Coronary artery (tissue), 2 donors: ENCODE measurements at regions not wholly inside any gene's neighbourhood (a gene's known extent, or its start where the extent isn't known, plus 50 kb on each side); places are given as distances from the start of the nearest gene placed in this dataset.
"Not testable (repeated sequence)": the region's sequence is repeated elsewhere in the genome, so short reads cannot be mapped to it uniquely, and the experiment has no call there.

ENCODE experiments used
- DNase-seq: peaks from one replicate; pipeline ENCODE4 v3.0.0-alpha.2; 2017; ENCODE audit warnings: low spot score
- H3K27ac ChIP-seq, 2 donors: fragments of 200-600 bp; sonication (generic); one replicate each; pipeline ENCODE4 v1.5.1; 2016 to 2019
- H3K4me3 ChIP-seq: fragments of 200-600 bp; sonication (generic); 2 replicates; pipeline ENCODE4 v1.5.1; 2016; ENCODE audit warnings: mild to moderate bottlenecking, moderate library complexity
- TF ChIP-seq, protein P1 (sequence below): fragments of 200-600 bp; sonication (generic); IDR thresholded peaks from one replicate; pipeline ENCODE4 v1.5.1; 2019; ENCODE audit warnings: antibody characterized with exemption

DNA sequence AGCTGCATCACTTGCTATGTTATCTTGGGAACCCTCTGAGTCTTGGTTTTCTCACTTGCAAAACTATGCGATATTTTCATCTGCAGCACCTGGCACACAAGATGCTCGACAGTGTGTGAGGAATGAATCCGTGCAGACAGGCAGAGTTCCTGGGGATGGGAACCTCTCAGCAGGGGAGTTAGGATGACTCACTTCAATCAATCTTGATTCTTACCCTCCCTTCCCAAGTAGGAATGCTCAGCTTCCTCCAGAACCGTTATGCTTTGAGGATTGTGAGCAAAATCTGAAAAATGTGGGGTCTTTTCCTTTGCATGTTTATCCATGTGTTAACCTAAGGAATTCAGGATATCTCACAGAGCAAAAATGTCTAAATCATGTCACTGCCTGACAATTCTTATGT is 68.9 kb upstream of the HNF1B start:
- no peak for DNase-seq
- H3K4me3 ChIP-seq = no peak overlapping the region
- TF ChIP-seq, protein P1, sequence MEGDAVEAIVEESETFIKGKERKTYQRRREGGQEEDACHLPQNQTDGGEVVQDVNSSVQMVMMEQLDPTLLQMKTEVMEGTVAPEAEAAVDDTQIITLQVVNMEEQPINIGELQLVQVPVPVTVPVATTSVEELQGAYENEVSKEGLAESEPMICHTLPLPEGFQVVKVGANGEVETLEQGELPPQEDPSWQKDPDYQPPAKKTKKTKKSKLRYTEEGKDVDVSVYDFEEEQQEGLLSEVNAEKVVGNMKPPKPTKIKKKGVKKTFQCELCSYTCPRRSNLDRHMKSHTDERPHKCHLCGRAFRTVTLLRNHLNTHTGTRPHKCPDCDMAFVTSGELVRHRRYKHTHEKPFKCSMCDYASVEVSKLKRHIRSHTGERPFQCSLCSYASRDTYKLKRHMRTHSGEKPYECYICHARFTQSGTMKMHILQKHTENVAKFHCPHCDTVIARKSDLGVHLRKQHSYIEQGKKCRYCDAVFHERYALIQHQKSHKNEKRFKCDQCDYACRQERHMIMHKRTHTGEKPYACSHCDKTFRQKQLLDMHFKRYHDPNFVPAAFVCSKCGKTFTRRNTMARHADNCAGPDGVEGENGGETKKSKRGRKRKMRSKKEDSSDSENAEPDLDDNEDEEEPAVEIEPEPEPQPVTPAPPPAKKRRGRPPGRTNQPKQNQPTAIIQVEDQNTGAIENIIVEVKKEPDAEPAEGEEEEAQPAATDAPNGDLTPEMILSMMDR = no peak
- no peak overlapping the region for H3K27ac ChIP-seq

- DNase-seq, H3K4me3 ChIP-seq, H3K27ac ChIP-seq: not testable (repeated sequence)
Measured at GRCh38 chr17:37808846-37809245, 64.0 kb upstream of the HNF1B start.

DNA sequence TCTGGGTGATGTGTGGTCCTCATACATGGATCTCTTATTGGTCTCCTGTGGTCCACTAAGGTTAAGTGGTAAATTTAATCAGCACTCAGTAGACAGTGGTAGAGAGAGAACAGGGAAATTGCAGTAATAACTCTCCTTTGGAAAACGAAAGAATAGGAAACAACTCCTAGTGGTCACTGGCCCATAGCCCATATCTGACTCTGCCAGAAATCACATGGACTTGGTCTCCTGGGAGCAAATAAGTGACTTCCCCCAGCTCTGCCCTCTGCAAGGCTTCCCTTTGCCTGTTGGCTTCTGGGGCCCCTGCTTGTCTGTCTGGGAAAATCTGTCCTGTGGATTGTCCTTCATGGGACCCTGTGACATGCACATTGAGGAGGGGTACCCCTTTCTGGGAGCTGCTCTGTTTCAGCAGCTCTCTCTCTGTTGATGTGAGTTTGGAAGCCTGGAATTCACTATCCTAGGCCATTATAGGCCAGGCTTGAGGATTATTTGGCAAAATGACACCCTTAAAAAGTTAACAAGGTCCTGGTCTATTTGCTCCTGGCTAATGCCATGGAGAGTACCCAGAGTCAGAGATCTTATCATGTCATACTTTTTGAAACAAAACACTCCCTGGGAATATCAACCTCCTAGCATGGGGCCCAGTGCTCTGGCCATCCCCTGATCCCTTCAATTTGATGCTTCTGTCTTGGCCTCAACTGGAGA is 58.0 kb upstream of the HNF1B start:
- H3K27ac ChIP-seq = no peak overlapping the region
- no peak overlapping the region for H3K4me3 ChIP-seq
- DNase-seq = no peak
- TF ChIP-seq, protein P1 = no peak

GRCh38 chr17:37802061-37802595 is 57.3 kb upstream of the HNF1B start:
- H3K27ac ChIP-seq = no peak overlapping the region
- H3K4me3 ChIP-seq = no peak overlapping the region
- TF ChIP-seq, protein P1 = no peak
- no peak for DNase-seq

DNA sequence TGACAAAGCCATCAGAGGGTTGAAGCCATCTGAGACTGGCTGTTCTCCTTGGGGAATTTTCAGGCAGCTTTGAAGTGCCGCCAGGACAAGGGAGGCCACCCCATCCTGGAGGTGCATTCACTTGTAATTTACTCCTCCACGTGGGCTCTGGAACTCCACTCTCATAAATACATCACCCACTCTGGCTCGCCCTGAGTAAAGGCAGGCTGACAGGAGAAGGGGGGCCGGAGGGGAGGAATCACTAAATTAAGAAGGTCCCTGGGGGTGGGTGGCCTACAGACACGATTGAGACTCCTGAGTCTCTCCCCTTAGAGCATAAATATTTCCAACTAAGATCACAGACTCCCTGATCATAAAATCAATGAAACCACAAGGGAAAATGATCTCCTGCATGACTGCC is 56.3 kb upstream of the HNF1B start:
- TF ChIP-seq, protein P1 = no peak
- no peak overlapping the region for H3K27ac ChIP-seq
- DNase-seq = no peak
- no peak overlapping the region for H3K4me3 ChIP-seq

DNA sequence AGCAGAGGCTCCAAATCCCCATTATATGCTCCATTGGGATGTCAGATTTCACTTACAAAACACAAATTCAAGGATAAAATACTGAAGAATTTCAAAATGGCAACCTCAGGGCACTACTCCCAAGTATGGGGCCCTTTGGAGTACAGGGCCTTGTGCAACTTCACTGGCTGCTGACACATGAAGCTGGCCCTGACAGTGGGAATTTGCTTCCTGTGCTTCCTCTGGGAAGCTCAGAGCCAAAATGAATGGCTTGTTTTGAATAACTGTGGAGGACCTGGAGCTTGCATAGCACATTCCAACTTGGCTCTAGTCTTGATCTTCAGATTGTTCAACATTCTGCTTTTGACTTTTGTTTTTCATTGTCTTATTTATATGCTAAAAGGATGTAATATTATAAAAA is 52.3 kb upstream of the HNF1B start:
- H3K27ac ChIP-seq = no peak overlapping the region
- TF ChIP-seq, protein P1 = no peak
- DNase-seq = no peak
- H3K4me3 ChIP-seq = no peak overlapping the region

- DNase-seq = no peak
- TF ChIP-seq, protein P1 = no peak
- no peak overlapping the region for H3K4me3 ChIP-seq
- H3K27ac ChIP-seq = no peak overlapping the region
Measured at GRCh38 chr17:37796076-37796475, 51.2 kb upstream of the HNF1B start.
